ENCODE measurements at regions not wholly inside any gene's neighbourhood (a gene's known extent, or its start where the extent isn't known, plus 50 kb on each side); places are given as distances from the start of the nearest gene placed in this dataset.
"Not testable (repeated sequence)": the region's sequence is repeated elsewhere in the genome, so short reads cannot be mapped to it uniquely, and the experiment has no call there.

DNA sequence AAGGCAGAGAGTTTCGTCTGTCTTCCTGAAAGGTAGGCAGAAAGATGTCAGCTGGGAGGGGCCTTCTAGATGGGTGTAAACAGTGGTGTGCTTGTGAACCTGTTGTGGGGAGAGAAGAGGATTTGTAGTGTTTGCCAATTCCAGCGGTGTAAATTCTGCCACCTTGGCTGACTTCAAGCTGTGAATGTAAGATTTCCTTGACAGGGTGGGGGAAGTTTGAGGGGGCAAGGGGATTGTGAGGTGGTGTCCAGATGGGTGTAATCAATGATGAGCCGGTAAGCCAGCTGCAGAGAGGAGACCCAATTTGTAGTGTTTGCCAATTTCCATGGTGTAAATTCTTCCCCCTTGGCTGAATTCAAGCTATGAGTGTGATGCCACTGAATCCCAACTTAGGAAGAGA is 61.0 kb upstream of the ADGRE5 start:
- no peak overlapping the region for H3K27ac ChIP-seq
- no peaks in the 10 kb centered on the region for H3K27me3 ChIP-seq
- H3K4me3 ChIP-seq, result no peak overlapping the region
- 88 to 92% (median 90%) methylated on average over 3 of the region's 3 CpGs for WGBS, 3 donors
- no peak for TF ChIP-seq POLR2A (IDR thresholded peaks at IDR 0.05)
- TF ChIP-seq CTCF (IDR thresholded peaks at IDR 0.05), result no peak
- no peak for TF ChIP-seq EP300 (IDR thresholded peaks at IDR 0.05)
- no peak for DNase-seq
- H3K36me3 ChIP-seq, result no peaks in the 10 kb centered on the region
- H3K4me1 ChIP-seq (ENCODE audit: insufficient read depth), result no peaks in the 10 kb centered on the region
- intact Hi-C loops (cut with DNase I), result no loop called here
- no peaks in the 10 kb centered on the region for H3K9me3 ChIP-seq

DNA sequence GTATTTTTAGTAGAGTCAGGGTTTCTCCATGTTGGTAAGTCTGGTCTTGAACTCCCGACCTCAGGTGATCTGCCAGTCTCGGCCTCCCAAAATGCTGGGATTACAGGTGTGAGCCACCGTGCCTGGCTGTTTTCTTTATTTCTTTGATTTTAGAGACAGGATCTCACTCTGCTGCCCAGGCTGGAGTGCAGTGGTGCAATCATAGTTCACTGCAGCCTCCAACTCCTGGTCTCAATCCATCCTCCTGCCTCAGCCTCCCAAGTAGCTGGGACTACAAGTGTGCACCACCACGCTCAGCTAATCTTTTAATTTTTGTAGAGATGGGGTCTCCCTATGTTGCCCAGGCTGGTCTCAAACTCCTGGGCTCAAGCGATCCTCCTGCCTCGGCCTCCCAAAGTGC is 61.5 kb upstream of the ADGRE5 start:
- H3K27me3 ChIP-seq; H3K36me3 ChIP-seq; H3K9me3 ChIP-seq; H3K4me1 ChIP-seq (ENCODE audit: insufficient read depth); DNase-seq; intact Hi-C loops (cut with DNase I); H3K27ac ChIP-seq; H3K4me3 ChIP-seq: not testable (repeated sequence)
- WGBS, 3 donors, result 95 to 97% (median 95%) methylated on average over 6 of the region's 6 CpGs

DNA sequence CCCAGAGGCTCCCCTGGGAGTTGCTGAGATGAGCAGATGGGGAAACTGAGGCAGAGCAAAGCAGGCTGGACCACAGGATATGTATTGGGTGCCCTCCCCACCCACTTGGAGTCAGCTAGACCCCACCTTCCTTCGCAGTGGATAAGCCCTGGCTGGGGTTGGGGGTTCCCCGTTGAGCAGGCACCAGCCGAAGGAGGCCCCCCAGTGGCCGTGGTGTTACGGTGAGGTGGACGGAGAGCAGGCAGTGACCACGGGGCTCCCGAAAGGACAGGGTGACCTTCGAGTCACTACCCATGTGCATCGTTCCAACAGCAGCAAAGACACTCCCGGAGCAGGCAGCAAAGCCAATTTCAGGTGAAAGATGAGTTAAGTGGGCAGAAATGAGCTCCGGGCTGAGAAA is 62.4 kb upstream of the ADGRE5 start:
- Histone ChIP-seq H3K27me3 (no peaks in the 10 kb centered on the region), H3K27ac (no peak overlapping the region), H3K9me3 (no peaks in the 10 kb centered on the region), H3K4me1 (ENCODE audit: insufficient read depth) (no peaks in the 10 kb centered on the region), H3K36me3 (no peaks in the 10 kb centered on the region), H3K4me3 (no peak overlapping the region)
- WGBS, 3 donors, result 24 to 26% (median 26%) methylated on average over 12 of the region's 12 CpGs
- DNase-seq, result no peak
- no peak for TF ChIP-seq EP300 (IDR thresholded peaks at IDR 0.05)
- no peak for TF ChIP-seq POLR2A (IDR thresholded peaks at IDR 0.05)
- TF ChIP-seq CTCF (IDR thresholded peaks at IDR 0.05), result no peak
- intact Hi-C loops (cut with DNase I), result no loop called here

DNA sequence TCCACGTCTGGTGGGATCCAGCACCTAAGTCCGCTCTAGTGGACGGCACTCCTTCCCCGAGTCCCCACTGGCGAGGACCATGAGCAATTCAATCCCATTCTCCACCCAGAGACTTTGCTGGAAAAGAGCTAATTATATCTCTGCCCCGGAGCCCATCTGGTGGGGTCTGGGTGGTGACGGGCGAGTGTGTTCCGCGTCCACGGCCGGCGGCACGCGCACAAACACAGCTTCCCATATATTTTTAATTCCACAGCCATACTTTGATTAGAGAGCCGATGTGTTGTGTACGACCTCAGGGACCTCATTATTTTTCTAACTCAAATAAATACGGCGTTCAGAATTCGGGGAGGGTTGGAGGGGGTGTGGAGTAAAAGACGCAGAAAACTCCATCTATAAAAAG is 64.1 kb upstream of the ADGRE5 start:
- H3K4me1 ChIP-seq (ENCODE audit: insufficient read depth), result no peaks in the 10 kb centered on the region
- TF ChIP-seq CTCF (IDR thresholded peaks at IDR 0.05) (no peak), POLR2A (IDR thresholded peaks at IDR 0.05) (no peak), EP300 (IDR thresholded peaks at IDR 0.05) (no peak)
- no peaks in the 10 kb centered on the region for H3K27me3 ChIP-seq
- H3K27ac ChIP-seq, result no peak overlapping the region
- no peaks in the 10 kb centered on the region for H3K36me3 ChIP-seq
- intact Hi-C loops (cut with DNase I), result no loop called here
- DNase-seq, result no peak
- H3K4me3 ChIP-seq, result no peak overlapping the region
- no peaks in the 10 kb centered on the region for H3K9me3 ChIP-seq
- 67 to 79% (median 78%) methylated on average over 21 of the region's 21 CpGs for WGBS, 3 donors

DNA sequence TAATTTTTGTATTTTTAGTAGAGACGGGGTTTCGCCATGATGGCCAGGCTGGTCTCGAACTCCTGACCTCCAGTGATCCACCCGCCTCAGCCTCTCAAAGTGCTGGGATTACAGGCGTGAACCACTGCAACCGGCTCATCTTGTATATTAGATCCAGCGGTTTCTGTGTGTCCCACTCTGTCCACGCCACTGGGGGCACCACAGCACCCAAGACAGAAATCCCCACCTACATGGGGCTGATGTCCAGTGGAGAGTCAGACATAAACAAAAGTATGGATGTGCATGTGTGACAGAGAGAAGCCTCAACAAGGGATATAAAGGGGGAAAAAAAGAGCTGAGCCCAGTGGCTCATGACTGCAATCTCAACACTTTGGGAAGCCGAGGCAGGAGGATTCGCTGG is 65.8 kb upstream of the ADGRE5 start:
- intact Hi-C loops (cut with DNase I), result no loop called here
- H3K9me3 ChIP-seq, result no peaks in the 10 kb centered on the region

More for the DNA sequence above, 65.8 kb upstream of the ADGRE5 start:
- H3K27me3 ChIP-seq, result no peaks in the 10 kb centered on the region
- 85 to 91% (median 88%) methylated on average over 10 of the region's 10 CpGs for WGBS, 3 donors
- no peaks in the 10 kb centered on the region for H3K4me1 ChIP-seq (ENCODE audit: insufficient read depth)
- no peak for DNase-seq
- TF ChIP-seq EP300 (IDR thresholded peaks at IDR 0.05) (no peak), POLR2A (IDR thresholded peaks at IDR 0.05) (no peak), CTCF (IDR thresholded peaks at IDR 0.05) (no peak)
- H3K36me3 ChIP-seq, result no peaks in the 10 kb centered on the region
- no peak overlapping the region for H3K4me3 ChIP-seq
- no peak overlapping the region for H3K27ac ChIP-seq
